GM12864 (cell line): ENCODE measurements at regions not wholly inside any gene's neighbourhood (a gene's known extent, or its start where the extent isn't known, plus 50 kb on each side); places are given as distances from the start of the nearest gene placed in this dataset.

Experiments used
- DNase-seq: peaks from one replicate; pipeline ENCODE4 v3.0.0-alpha.2; 2011; ENCODE audit warnings: low read depth
- H3K4me3 ChIP-seq: 2 replicates; pipeline ENCODE4 v1.5.1; 2011; ENCODE audit warnings: mild to moderate bottlenecking, low read depth, low read length, control low read depth
- CTCF ChIP-seq: IDR thresholded peaks from 2 replicates; pipeline ENCODE4 v1.5.1; 2011; ENCODE audit warnings: low read depth, mild to moderate bottlenecking, moderate library complexity, low read length, control low read depth, inconsistent platforms; ENCODE audit errors: missing control alignments

GRCh38 chr21:18522181-18522972 lies 118.8 kb upstream of the TMPRSS15 start:
- TF ChIP-seq CTCF: no peak
- H3K4me3 ChIP-seq: no peak overlapping the region
- no peak for DNase-seq

- no peak for TF ChIP-seq CTCF
- no peak overlapping the region for H3K4me3 ChIP-seq
- no peak for DNase-seq
Observed at GRCh38 chr21:18524097-18524880, 120.7 kb upstream of the TMPRSS15 start.

- no peak for TF ChIP-seq CTCF
- H3K4me3 ChIP-seq: no peak overlapping the region
- DNase-seq: no peak
Observed at GRCh38 chr21:18529254-18529653, 125.7 kb upstream of the TMPRSS15 start.

GRCh38 chr21:18542081-18542480 lies 138.5 kb upstream of the TMPRSS15 start:
- H3K4me3 ChIP-seq: no peak overlapping the region
- no peak for TF ChIP-seq CTCF
- no peak for DNase-seq

- no peak overlapping the region for H3K4me3 ChIP-seq
- no peak for DNase-seq
- TF ChIP-seq CTCF: no peak
Observed at GRCh38 chr21:18545908-18546307, 142.3 kb upstream of the TMPRSS15 start.

- no peak overlapping the region for H3K4me3 ChIP-seq
- no peak for TF ChIP-seq CTCF
- DNase-seq: no peak
Observed at GRCh38 chr21:18547347-18547746, 143.8 kb upstream of the TMPRSS15 start.
